ENCODE measurements at regions not wholly inside any gene's neighbourhood (a gene's known extent, or its start where the extent isn't known, plus 50 kb on each side); places are given as distances from the start of the nearest gene placed in this dataset.
"Not testable (repeated sequence)": the region's sequence is repeated elsewhere in the genome, so short reads cannot be mapped to it uniquely, and the experiment has no call there.

- Mint-ChIP-seq H3K9me3 (ENCODE audit: low read depth) (peaks cover 19% of the 10 kb centered on the region), H3K4me3 (no peak overlapping the region), H3K27me3 (no peaks in the 10 kb centered on the region), H3K36me3 (no peaks in the 10 kb centered on the region), H3K4me1 (no peaks in the 10 kb centered on the region), H3K27ac (no peak overlapping the region)
- ATAC-seq (no peak), DNase-seq (no peak)
- CTCF ChIA-PET, result no interaction called here
Observed at GRCh38 chr7:68205826-68206225, 1209.2 kb downstream of the TYW1 start.

- H3K27me3 Mint-ChIP-seq, result no peaks in the 10 kb centered on the region
- no peaks in the 10 kb centered on the region for H3K4me1 Mint-ChIP-seq
- DNase-seq, result no peak
- H3K36me3 Mint-ChIP-seq, result no peaks in the 10 kb centered on the region
- CTCF ChIA-PET, result no interaction called here
- H3K9me3 Mint-ChIP-seq (ENCODE audit: low read depth), result peaks cover 19% of the 10 kb centered on the region
- no peak for ATAC-seq
- no peak overlapping the region for H3K27ac Mint-ChIP-seq
- no peak overlapping the region for H3K4me3 Mint-ChIP-seq
Observed at GRCh38 chr7:68206946-68207485, 1210.4 kb downstream of the TYW1 start.

DNA sequence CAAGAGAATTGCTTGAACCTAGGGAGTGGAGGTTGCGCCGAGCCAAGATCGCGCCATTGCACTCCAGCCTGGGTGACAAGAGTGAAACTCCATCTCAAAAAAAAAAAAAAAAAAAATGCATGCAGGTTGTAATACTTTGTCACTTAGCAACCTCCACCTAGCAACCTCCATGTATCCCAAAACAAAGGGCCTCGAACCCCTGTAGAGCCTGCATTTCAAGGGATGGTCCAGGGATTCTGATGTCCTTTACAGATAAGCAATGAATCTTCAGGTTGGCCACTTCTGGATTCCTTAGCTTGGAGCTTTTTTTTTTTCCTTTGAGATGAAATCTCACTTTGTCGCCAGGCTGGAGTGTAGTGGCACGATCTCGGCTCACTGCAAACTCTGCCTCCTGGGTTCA, 1211.0 kb downstream of the TYW1 start:
- DNase-seq (no peak), ATAC-seq (no peak)
- CTCF ChIA-PET, result no interaction called here
- H3K36me3 Mint-ChIP-seq, result no peaks in the 10 kb centered on the region
- no peak overlapping the region for H3K27ac Mint-ChIP-seq
- H3K9me3 Mint-ChIP-seq (ENCODE audit: low read depth), result peaks cover 20% of the 10 kb centered on the region
- H3K4me1 Mint-ChIP-seq, result no peaks in the 10 kb centered on the region
- no peaks in the 10 kb centered on the region for H3K27me3 Mint-ChIP-seq
- no peak overlapping the region for H3K4me3 Mint-ChIP-seq

- Mint-ChIP-seq H3K4me1 (no peaks in the 10 kb centered on the region), H3K9me3 (ENCODE audit: low read depth) (peaks cover 17% of the 10 kb centered on the region), H3K4me3 (no peak overlapping the region), H3K27ac (no peak overlapping the region), H3K36me3 (no peaks in the 10 kb centered on the region), H3K27me3 (no peaks in the 10 kb centered on the region)
- DNase-seq (no peak), ATAC-seq (no peak)
- CTCF ChIA-PET, result no interaction called here
Observed at GRCh38 chr7:68209486-68209885, 1212.9 kb downstream of the TYW1 start.

DNA sequence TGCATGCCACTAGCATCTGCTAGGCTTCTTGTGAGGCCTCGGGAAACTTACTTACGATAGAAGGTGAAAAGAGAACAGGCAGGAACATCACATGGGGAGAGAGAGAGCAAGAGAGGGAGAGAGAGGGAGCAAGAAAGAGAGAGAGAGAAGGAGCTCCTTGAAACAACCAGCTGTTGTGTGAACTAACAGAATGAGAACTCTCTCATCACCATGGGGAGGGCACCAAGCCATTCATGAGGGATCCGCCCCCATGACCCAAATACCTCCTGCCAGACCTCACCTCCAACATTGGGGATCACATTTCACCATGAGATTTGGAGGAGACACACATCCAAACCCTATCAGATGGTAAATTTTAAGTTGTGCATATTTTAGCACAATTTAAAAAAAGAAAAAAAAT, 1217.2 kb downstream of the TYW1 start:
- H3K9me3 Mint-ChIP-seq (ENCODE audit: low read depth), result peaks cover 15% of the 10 kb centered on the region
- CTCF ChIA-PET, result no interaction called here
- H3K27ac Mint-ChIP-seq, result no peak overlapping the region
- DNase-seq (no peak), ATAC-seq (no peak)
- no peaks in the 10 kb centered on the region for H3K4me1 Mint-ChIP-seq
- H3K4me3 Mint-ChIP-seq, result no peak overlapping the region
- no peaks in the 10 kb centered on the region for H3K36me3 Mint-ChIP-seq
- H3K27me3 Mint-ChIP-seq, result no peaks in the 10 kb centered on the region

GRCh38 chr7:68216051-68216450, 1219.4 kb downstream of the TYW1 start:
- no peak for DNase-seq
- Mint-ChIP-seq H3K36me3 (no peaks in the 10 kb centered on the region), H3K4me3 (no peak overlapping the region), H3K4me1 (no peaks in the 10 kb centered on the region), H3K27me3 (no peaks in the 10 kb centered on the region), H3K9me3 (ENCODE audit: low read depth) (peaks cover 4% of the 10 kb centered on the region), H3K27ac (no peak overlapping the region)
- CTCF ChIA-PET, result no interaction called here
- no peak for ATAC-seq

DNA sequence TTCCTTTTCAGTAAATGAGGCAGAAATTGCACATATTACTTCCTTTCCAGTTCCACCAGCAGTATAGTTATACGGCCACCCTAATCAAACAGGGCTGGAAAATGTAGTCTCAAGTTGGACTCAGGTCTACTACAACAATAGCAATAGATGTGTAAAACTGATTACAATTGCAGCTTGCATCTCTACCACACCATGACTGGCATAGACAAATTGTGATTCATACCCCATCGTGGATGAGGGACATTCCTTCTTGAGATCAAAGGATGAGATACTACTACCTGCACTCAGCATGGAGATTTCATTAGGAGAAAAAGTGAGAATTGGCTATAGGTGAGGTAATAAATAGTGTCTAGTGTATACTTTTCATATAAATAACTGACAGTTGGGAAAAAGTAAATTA, 1220.8 kb downstream of the TYW1 start:
- ATAC-seq, result no peak
- CTCF ChIA-PET, result no interaction called here
- no peaks in the 10 kb centered on the region for H3K27me3 Mint-ChIP-seq
- H3K9me3 Mint-ChIP-seq (ENCODE audit: low read depth), result peaks cover 3% of the 10 kb centered on the region
- H3K4me3 Mint-ChIP-seq, result no peak overlapping the region
- no peaks in the 10 kb centered on the region for H3K36me3 Mint-ChIP-seq
- DNase-seq, result no peak
- no peak overlapping the region for H3K27ac Mint-ChIP-seq
- H3K4me1 Mint-ChIP-seq, result no peaks in the 10 kb centered on the region

DNA sequence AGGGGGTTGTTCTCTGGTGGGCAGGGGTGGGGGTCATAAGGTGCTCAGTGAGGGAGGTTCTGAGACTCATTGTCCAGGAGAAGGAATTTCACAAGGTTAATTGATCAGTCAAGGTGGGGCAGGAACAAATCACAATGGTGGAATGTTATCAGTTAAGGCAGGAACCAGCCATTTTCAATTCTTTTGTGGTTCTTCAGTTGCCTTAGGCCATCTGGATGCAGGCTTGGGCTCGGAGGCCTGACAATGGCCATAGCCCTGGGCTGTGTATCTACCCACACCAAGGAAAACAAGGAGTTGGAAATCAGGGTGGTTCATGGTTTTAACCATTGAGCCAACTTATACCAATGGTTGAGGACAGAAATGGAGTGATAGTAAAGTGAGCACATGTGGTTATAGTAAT, 1221.8 kb downstream of the TYW1 start:
- ATAC-seq, result no peak
- no peaks in the 10 kb centered on the region for H3K4me1 Mint-ChIP-seq

DNA sequence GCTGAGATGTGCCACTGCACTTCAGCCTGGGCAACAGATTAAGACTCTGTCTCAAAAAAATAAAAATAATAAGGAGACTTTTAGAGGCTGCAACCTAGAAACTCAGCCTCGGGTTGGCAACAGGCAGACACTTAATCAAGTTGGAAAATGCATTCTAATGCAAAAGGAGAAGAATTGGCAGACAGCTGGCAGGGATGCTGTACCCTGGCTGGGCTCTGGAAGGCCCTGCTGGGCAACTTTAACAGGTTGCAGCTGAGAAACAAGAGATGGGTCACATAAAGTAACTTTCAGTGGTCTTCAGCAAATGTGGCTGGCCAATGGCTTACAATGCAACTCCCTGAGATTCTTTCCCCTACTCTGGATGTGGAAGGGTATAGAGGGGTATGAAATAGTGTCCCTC, 1225.7 kb downstream of the TYW1 start:
- ATAC-seq (no peak), DNase-seq (no peak)
- Mint-ChIP-seq H3K27me3 (no peaks in the 10 kb centered on the region), H3K27ac (no peak overlapping the region), H3K4me3 (no peak overlapping the region), H3K36me3 (peaks cover 1% of the 10 kb centered on the region), H3K4me1 (no peaks in the 10 kb centered on the region), H3K9me3 (ENCODE audit: low read depth) (peaks cover 9% of the 10 kb centered on the region)
- CTCF ChIA-PET, result no interaction called here

More for the DNA sequence above, 1221.8 kb downstream of the TYW1 start:
- Mint-ChIP-seq H3K9me3 (ENCODE audit: low read depth) (peaks cover 2% of the 10 kb centered on the region), H3K36me3 (no peaks in the 10 kb centered on the region), H3K27ac (no peak overlapping the region), H3K27me3 (no peaks in the 10 kb centered on the region), H3K4me3 (no peak overlapping the region)
- CTCF ChIA-PET, result no interaction called here
- no peak for DNase-seq

- H3K27ac Mint-ChIP-seq, result no peak overlapping the region
- no peak for DNase-seq
- H3K36me3 Mint-ChIP-seq, result peaks cover 1% of the 10 kb centered on the region
- no peaks in the 10 kb centered on the region for H3K4me1 Mint-ChIP-seq
- H3K9me3 Mint-ChIP-seq (ENCODE audit: low read depth), result peaks cover 9% of the 10 kb centered on the region
- ATAC-seq, result no peak
- H3K4me3 Mint-ChIP-seq, result no peak overlapping the region
- CTCF ChIA-PET, result no interaction called here
- no peaks in the 10 kb centered on the region for H3K27me3 Mint-ChIP-seq
Observed at GRCh38 chr7:68224041-68224741, 1227.6 kb downstream of the TYW1 start.

GRCh38 chr7:68231011-68231410, 1234.4 kb downstream of the TYW1 start:
- ATAC-seq, H3K4me3 Mint-ChIP-seq, DNase-seq, H3K27me3 Mint-ChIP-seq, H3K4me1 Mint-ChIP-seq, CTCF ChIA-PET, H3K27ac Mint-ChIP-seq, H3K36me3 Mint-ChIP-seq: not testable (repeated sequence)
- peaks cover 19% of the 10 kb centered on the region for H3K9me3 Mint-ChIP-seq (ENCODE audit: low read depth)

DNA sequence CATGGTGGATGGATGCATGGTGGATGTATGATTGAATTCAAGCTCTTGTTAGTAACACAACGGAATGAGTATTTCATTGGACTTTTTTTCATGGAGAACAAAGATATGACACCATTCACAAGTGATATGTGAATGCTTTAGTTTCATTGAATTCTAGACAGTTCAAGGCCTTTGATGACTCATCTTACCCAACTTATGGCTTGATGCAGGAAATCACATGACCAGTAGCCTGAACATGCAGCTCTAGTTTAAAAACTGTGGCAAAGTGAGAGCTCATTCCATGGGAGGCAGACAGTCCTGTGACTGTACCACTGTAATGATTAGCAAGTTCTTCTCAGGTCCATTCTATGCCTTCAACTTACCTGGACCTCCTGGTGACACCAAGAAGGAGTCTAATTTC, 1239.3 kb downstream of the TYW1 start:
- H3K9me3 Mint-ChIP-seq (ENCODE audit: low read depth), result peaks cover 32% of the 10 kb centered on the region
- H3K27me3 Mint-ChIP-seq, result no peaks in the 10 kb centered on the region
- H3K4me3 Mint-ChIP-seq, result no peak overlapping the region
- ATAC-seq, result no peak
- DNase-seq, result no peak
- CTCF ChIA-PET, result no interaction called here
- H3K4me1 Mint-ChIP-seq, result no peaks in the 10 kb centered on the region
- H3K27ac Mint-ChIP-seq, result no peak overlapping the region
- no peaks in the 10 kb centered on the region for H3K36me3 Mint-ChIP-seq

- H3K9me3 Mint-ChIP-seq (ENCODE audit: low read depth), result peaks cover 36% of the 10 kb centered on the region
- H3K4me3 Mint-ChIP-seq, result no peak overlapping the region
- ATAC-seq (no peak), DNase-seq (no peak)
- no peaks in the 10 kb centered on the region for H3K27me3 Mint-ChIP-seq
- CTCF ChIA-PET, result no interaction called here
- H3K27ac Mint-ChIP-seq, result no peak overlapping the region
- H3K4me1 Mint-ChIP-seq, result no peaks in the 10 kb centered on the region
- no peaks in the 10 kb centered on the region for H3K36me3 Mint-ChIP-seq
Observed at GRCh38 chr7:68238204-68238805, 1241.7 kb downstream of the TYW1 start.

GRCh38 chr7:68243128-68243527, 1246.5 kb downstream of the TYW1 start:
- Mint-ChIP-seq H3K36me3 (no peaks in the 10 kb centered on the region), H3K4me3 (no peak overlapping the region), H3K27ac (no peak overlapping the region), H3K27me3 (no peaks in the 10 kb centered on the region), H3K4me1 (no peaks in the 10 kb centered on the region), H3K9me3 (ENCODE audit: low read depth) (peaks cover 15% of the 10 kb centered on the region)
- CTCF ChIA-PET, result no interaction called here
- ATAC-seq, result no peak
- no peak for DNase-seq
